Neural progenitor cell (in vitro differentiated cells): ENCODE measurements at regions not wholly inside any gene's neighbourhood (a gene's known extent, or its start where the extent isn't known, plus 50 kb on each side); places are given as distances from the start of the nearest gene placed in this dataset.

Source experiments
- DNase-seq: peaks from one replicate; pipeline ENCODE4 v3.0.0-alpha.2; 2016; ENCODE audit warnings: low spot score
- H2AFZ ChIP-seq: fragments of 200-600 bp; sonication (generic); replicated peaks from 2 replicates; pipeline ENCODE4 v1.6.1; 2016; ENCODE audit warnings: antibody characterized with exemption
- H3F3A ChIP-seq: fragments of 200-600 bp; sonication (generic); 2 replicates; pipeline ENCODE4 v1.6.1; 2016; ENCODE audit warnings: antibody characterized with exemption, low read depth
- H3K27ac ChIP-seq: fragments of 200-600 bp; sonication (generic); 2 replicates; pipeline ENCODE4 v1.5.1; 2016; ENCODE audit warnings: mild to moderate bottlenecking
- H3K27me3 ChIP-seq: fragments of 200-600 bp; sonication (generic); 2 replicates; pipeline ENCODE4 v1.6.1; 2016; ENCODE audit warnings: mild to moderate bottlenecking, moderate library complexity
- H3K36me3 ChIP-seq: fragments of 200-600 bp; sonication (generic); 2 replicates; pipeline ENCODE4 v1.5.1; 2016
- H3K4me1 ChIP-seq: fragments of 200-600 bp; sonication (generic); 2 replicates; pipeline ENCODE4 v1.6.1; 2016; ENCODE audit warnings: mixed run types
- H3K4me2 ChIP-seq: fragments of 200-600 bp; sonication (generic); 2 replicates; pipeline ENCODE4 v1.6.1; 2016
- H3K4me3 ChIP-seq: fragments of 200-600 bp; sonication (generic); 2 replicates; pipeline ENCODE4 v1.5.1; 2016
- H3K79me2 ChIP-seq: fragments of 200-600 bp; sonication (generic); 2 replicates; pipeline ENCODE4 v1.6.1; 2016; ENCODE audit warnings: low read depth
- H3K9ac ChIP-seq: fragments of 200-600 bp; sonication (generic); 2 replicates; pipeline ENCODE4 v1.6.1; 2016
- H3K9me3 ChIP-seq: fragments of 200-600 bp; sonication (generic); 2 replicates; pipeline ENCODE4 v1.5.1; 2016; ENCODE audit warnings: low read depth
- H4K20me1 ChIP-seq: fragments of 200-600 bp; sonication (generic); 2 replicates; pipeline ENCODE4 v1.6.1; 2016; ENCODE audit warnings: low read depth
- H3K27ac Mint-ChIP-seq: 3 replicates; pipeline ENCODE4 v1.8.0; 2021; ENCODE audit warnings: mixed read lengths
- H3K27me3 Mint-ChIP-seq: 2 replicates; pipeline ENCODE4 v1.8.0; 2022; ENCODE audit warnings: low read depth, mild to moderate bottlenecking, inconsistent platforms, moderate library complexity, mixed read lengths; ENCODE audit not compliant: insufficient read depth
- H3K36me3 Mint-ChIP-seq: 3 replicates; pipeline ENCODE4 v1.8.0; 2021; ENCODE audit warnings: mixed read lengths
- H3K4me1 Mint-ChIP-seq: 3 replicates; pipeline ENCODE4 v1.8.0; 2021; ENCODE audit warnings: mixed read lengths
- H3K4me3 Mint-ChIP-seq: 3 replicates; pipeline ENCODE4 v1.8.0; 2021; ENCODE audit warnings: mild to moderate bottlenecking, moderate library complexity, mixed read lengths
- H3K9me3 Mint-ChIP-seq: 3 replicates; pipeline ENCODE4 v1.8.0; 2020; ENCODE audit warnings: mixed read lengths
- CTCF ChIP-seq: fragments of 200-600 bp; sonication (generic); IDR thresholded peaks from 2 replicates; pipeline ENCODE4 v1.5.1; 2017; ENCODE audit warnings: antibody characterized with exemption, mild to moderate bottlenecking
- EZH2 ChIP-seq: fragments of 200-600 bp; sonication (generic); IDR thresholded peaks from 2 replicates; pipeline ENCODE4 v1.6.1; 2017; ENCODE audit warnings: antibody characterized with exemption, mild to moderate bottlenecking, moderate library complexity
- EZH2phosphoT487 ChIP-seq: fragments of 200-600 bp; sonication (generic); IDR thresholded peaks from 2 replicates; pipeline ENCODE4 v1.6.1; 2017; ENCODE audit warnings: antibody characterized with exemption

GRCh38 chr4:176406297-176406696 is 86.5 kb downstream of the SPCS3 start:
- Mint-ChIP-seq H3K36me3 (no peaks in the 10 kb centered on the region), H3K4me3 (no peak overlapping the region), H3K27me3 (no peaks in the 10 kb centered on the region), H3K27ac (no peak overlapping the region), H3K4me1 (no peaks in the 10 kb centered on the region), H3K9me3 (no peaks in the 10 kb centered on the region)
- Histone ChIP-seq H3K4me2 (no peak overlapping the region), H3K4me1 (no peaks in the 10 kb centered on the region), H3K27ac (no peak overlapping the region), H3K27me3 (no peaks in the 10 kb centered on the region), H2AFZ (no peak overlapping the region), H3K79me2 (no peaks in the 10 kb centered on the region), H3K36me3 (no peaks in the 10 kb centered on the region), H4K20me1 (no peaks in the 10 kb centered on the region), H3F3A (no peaks in the 10 kb centered on the region), H3K9ac (no peak overlapping the region), H3K9me3 (no peaks in the 10 kb centered on the region), H3K4me3 (no peak overlapping the region)
- no peak for TF ChIP-seq EZH2
- no peak for TF ChIP-seq CTCF
- TF ChIP-seq EZH2phosphoT487 = no peak
- no peak for DNase-seq

- TF ChIP-seq CTCF = no peak
- no peak for TF ChIP-seq EZH2
- TF ChIP-seq EZH2phosphoT487 = no peak
- peaks cover 3% of the 10 kb centered on the region for H3K9me3 Mint-ChIP-seq
- Histone ChIP-seq H3K79me2 (no peaks in the 10 kb centered on the region), H3K4me2 (no peak overlapping the region), H3K9ac (no peak overlapping the region), H3K9me3 (no peaks in the 10 kb centered on the region), H3K4me3 (no peak overlapping the region), H3K4me1 (no peaks in the 10 kb centered on the region), H3K36me3 (no peaks in the 10 kb centered on the region), H3F3A (no peaks in the 10 kb centered on the region), H2AFZ (no peak overlapping the region), H3K27me3 (no peaks in the 10 kb centered on the region), H4K20me1 (no peaks in the 10 kb centered on the region), H3K27ac (no peak overlapping the region)
- H3K36me3 Mint-ChIP-seq = no peaks in the 10 kb centered on the region
- H3K27ac Mint-ChIP-seq = no peak overlapping the region
- H3K4me3 Mint-ChIP-seq = no peak overlapping the region
- no peaks in the 10 kb centered on the region for H3K27me3 Mint-ChIP-seq
- no peaks in the 10 kb centered on the region for H3K4me1 Mint-ChIP-seq
- no peak for DNase-seq
These were observed 87.0 kb downstream of the SPCS3 start for GRCh38 chr4:176406736-176407135.

- DNase-seq = no peak
- Mint-ChIP-seq H3K27ac (no peak overlapping the region), H3K9me3 (peaks cover 3% of the 10 kb centered on the region), H3K36me3 (no peaks in the 10 kb centered on the region), H3K27me3 (no peaks in the 10 kb centered on the region), H3K4me1 (no peaks in the 10 kb centered on the region), H3K4me3 (no peak overlapping the region)
- TF ChIP-seq EZH2phosphoT487 (no peak), CTCF (no peak), EZH2 (no peak)
- Histone ChIP-seq H3K27me3 (no peaks in the 10 kb centered on the region), H3K79me2 (no peaks in the 10 kb centered on the region), H3F3A (no peaks in the 10 kb centered on the region), H3K4me1 (no peaks in the 10 kb centered on the region), H4K20me1 (no peaks in the 10 kb centered on the region), H2AFZ (no peak overlapping the region), H3K36me3 (no peaks in the 10 kb centered on the region), H3K4me3 (no peak overlapping the region), H3K27ac (no peak overlapping the region), H3K9me3 (no peaks in the 10 kb centered on the region), H3K4me2 (no peak overlapping the region), H3K9ac (no peak overlapping the region)
These were observed 89.9 kb downstream of the SPCS3 start for GRCh38 chr4:176409627-176410026.

GRCh38 chr4:176413171-176413570 is 93.4 kb downstream of the SPCS3 start:
- Mint-ChIP-seq H3K27me3 (no peaks in the 10 kb centered on the region), H3K36me3 (no peaks in the 10 kb centered on the region), H3K9me3 (peaks cover 3% of the 10 kb centered on the region), H3K4me3 (no peak overlapping the region), H3K4me1 (no peaks in the 10 kb centered on the region), H3K27ac (no peak overlapping the region)
- Histone ChIP-seq H3F3A (no peaks in the 10 kb centered on the region), H3K79me2 (no peaks in the 10 kb centered on the region), H3K36me3 (no peaks in the 10 kb centered on the region), H3K4me2 (no peak overlapping the region), H3K9ac (no peak overlapping the region), H3K27me3 (no peaks in the 10 kb centered on the region), H2AFZ (no peak overlapping the region), H3K27ac (no peak overlapping the region), H3K9me3 (no peaks in the 10 kb centered on the region), H3K4me1 (no peaks in the 10 kb centered on the region), H4K20me1 (no peaks in the 10 kb centered on the region), H3K4me3 (no peak overlapping the region)
- DNase-seq = no peak
- TF ChIP-seq EZH2 = no peak
- TF ChIP-seq CTCF = no peak
